GM18868 (cell line): ENCODE measurements at regions not wholly inside any gene's neighbourhood (a gene's known extent, or its start where the extent isn't known, plus 50 kb on each side); places are given as distances from the start of the nearest gene placed in this dataset.
"Not testable (repeated sequence)": the region's sequence is repeated elsewhere in the genome, so short reads cannot be mapped to it uniquely, and the experiment has no call there.

Experiments
- ATAC-seq: cut with Tn5 transposase; IDR thresholded peaks from one replicate; pipeline ENCODE4 v1.9.1; 2021; ENCODE audit warnings: mild to moderate bottlenecking, moderate library complexity; ENCODE audit not compliant: unreplicated experiment

DNA sequence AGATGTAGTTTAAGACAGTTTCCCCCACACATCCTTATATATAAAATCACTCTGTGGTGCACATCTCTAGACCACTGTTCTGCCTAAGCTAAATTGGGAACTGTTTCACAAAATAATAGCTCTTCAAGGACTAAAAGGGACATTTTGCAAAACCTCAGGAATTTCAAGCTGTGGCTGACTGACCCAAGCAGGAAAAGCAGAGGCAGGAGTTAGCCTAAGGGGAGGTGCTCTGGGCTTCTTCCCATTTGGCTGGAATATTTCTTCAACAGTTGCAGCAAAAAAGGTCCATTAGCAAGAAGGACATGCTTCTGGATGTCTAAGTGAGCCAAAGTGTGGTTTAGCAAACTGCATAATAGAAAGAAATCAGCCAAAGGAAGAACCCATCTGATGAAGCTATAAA, 551.2 kb upstream of the ANKRD30A start:
- no peak for ATAC-seq

DNA sequence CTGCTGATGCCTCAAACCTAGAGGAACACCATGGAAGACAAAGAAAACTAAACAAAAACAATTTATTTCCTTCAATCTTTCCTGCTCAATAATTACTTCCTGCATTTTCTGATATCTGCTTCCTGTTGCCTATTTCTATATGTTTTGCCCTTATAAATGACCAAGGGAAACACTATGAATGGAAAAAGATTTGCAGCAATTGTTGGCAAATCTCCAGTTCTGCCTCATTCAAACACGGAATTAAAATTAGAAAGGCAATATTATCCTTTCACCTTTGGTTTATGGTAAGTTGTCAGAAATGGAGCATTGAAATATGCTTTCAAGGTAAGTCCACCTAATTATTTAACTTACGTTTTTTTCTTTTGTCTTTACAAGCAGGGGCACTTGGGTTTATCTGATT, 552.2 kb upstream of the ANKRD30A start:
- ATAC-seq: no peak

DNA sequence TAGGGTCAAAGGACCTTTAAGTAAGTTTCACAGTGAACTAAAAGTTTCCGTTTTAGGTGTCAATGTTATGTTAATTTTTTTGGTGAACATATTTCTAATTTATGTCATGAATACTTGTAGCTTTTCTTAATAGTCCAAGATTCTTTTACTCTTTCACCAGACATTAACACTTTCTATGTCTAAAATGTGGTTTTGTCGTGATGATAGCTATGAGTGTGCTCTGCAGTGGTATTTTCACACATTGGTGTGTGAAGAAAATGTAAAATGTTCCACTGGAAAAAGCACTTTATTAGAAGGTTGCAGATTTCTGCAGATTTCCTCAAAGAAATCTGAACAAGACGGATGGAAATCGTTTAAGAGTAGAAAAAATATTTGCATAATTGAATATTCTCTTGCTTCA, 561.0 kb upstream of the ANKRD30A start:
- no peak for ATAC-seq

DNA sequence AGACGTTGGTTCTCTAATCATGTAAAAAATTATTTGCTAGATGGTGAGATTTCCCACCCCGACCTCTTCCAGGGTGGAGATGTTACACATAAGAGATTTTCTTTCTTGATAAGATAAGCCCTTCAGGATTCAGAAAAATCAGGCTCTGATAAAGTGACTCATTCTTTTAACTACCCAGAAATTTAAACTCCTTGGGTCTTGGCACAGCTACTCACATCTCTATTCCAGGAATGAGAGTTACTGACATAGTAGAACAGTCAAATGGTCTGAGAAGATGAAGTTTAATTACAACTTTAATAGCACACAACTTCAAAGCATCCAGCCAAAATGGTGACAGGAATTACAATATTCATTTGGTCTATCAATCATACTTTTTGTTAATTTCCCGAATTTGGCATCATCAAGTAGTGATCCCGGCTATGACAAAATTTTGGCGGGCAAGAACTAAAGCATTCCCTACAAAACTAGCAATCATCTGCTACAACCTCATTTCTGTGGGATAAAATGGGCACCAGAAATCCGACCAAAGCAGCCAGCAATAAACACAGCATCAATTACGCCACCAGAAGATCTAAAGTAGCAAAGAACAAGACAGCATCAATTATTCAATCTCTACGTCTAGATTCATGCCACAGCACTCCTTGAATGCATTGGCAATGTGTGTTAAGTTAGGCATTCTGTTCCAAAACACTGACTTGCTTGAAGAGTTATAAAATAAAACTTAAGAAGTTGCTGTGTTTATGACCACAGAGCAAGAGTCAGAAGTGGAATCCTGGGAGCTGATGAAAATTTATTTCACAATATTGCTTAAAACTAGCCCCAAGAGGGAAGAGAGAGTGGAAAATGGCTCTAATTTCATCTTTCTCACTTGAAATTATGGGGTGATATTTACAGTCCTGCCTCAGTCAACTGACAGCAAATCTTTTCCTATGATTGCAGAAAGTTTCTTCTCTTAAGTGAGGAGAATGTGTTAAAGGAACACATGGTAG, 565.7 kb upstream of the ANKRD30A start:
- ATAC-seq: no peak

DNA sequence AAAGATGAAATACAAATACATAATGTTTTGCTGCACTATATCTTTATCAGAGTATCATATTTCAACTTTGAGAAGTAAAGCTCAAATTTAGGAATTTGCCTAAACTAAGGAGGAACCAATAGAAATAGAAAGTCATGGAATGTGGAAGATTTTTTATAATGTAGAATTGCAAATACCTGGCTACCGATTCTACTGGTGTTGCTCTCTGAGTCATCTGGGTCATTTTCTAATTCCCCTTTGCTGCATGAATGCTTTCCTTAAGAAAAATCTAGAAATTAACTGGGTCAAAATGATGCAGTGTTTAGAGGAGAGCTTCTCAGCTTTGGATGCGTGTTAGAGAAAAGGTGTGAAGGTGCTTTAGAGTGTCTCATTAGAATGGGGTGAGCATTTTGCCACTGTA, 568.9 kb upstream of the ANKRD30A start:
- ATAC-seq: no peak

DNA sequence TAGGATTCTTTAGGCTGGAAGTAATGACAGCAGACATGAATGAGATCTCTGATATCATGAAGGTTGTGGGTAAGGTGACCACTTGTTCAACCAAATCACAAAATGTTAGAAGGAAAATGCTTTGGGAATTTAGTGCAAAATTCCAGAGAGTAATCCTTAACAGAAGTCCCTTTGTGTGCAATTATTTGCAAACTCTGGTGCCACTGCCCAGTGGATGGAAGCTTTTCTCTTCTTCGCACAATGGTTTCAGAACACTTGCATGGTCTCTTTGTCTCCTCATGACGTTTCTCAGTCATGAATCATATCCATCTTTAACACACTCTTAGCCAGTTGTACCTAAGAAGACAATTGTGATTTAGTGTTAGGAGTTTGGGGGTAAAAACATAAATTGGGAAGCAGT, 570.4 kb upstream of the ANKRD30A start:
- ATAC-seq: no peak

DNA sequence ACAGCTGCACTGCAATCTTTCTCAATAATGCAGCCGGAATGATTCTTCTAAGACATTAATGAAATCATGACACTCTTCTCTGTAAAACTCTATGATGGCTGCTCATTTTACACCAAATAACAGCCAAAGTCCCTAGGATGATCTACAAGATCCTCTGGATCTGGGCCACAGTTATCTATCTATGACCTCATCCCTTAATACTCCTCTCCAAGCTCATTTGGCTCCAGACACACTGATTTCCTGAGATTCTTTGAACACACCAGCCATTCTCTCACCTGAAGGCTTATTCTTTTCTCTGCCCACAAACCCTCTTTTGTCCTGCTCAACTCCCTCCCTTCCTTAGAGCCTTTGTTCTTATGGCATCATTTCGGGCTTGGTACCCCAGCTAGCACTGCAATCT, 577.4 kb upstream of the ANKRD30A start:
- ATAC-seq: no peak

DNA sequence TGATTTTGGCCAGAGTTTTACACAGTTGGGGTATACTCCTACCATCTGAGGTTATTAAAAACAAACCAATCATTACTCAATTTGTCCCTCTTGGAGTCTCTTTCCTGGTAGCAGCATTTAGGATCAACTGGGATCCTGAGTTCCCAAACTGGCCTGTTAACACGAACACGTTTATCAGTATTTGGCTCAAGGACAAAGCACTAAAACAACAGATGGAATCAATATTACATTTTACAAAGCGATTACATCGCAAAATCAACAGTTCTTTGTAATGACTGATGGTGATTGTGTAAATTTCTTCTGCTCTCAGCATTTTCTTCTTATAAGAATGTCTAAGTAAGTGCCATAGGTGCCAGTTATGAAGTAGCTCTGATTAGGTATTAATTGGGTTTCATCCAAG, 582.9 kb upstream of the ANKRD30A start:
- ATAC-seq: no peak

DNA sequence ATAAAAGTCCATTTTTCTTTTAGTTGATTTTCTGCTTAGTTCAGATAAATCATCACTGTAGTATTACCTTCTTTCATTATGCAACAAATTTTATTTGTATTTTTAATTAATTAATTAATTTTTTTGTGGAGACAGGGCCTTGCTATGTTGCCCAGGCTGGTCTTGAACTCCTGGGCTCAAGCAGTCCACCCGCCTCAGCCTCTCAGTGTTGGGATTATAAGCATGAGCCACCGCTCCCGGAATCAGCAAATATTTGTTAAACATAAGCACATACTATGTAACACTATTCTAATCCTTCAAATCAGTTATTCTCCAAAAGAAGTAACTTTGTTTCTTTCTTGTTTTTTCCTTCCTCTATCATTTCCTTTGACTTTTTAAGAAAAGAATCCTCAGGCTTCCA, 584.8 kb upstream of the ANKRD30A start:
- no peak for ATAC-seq

DNA sequence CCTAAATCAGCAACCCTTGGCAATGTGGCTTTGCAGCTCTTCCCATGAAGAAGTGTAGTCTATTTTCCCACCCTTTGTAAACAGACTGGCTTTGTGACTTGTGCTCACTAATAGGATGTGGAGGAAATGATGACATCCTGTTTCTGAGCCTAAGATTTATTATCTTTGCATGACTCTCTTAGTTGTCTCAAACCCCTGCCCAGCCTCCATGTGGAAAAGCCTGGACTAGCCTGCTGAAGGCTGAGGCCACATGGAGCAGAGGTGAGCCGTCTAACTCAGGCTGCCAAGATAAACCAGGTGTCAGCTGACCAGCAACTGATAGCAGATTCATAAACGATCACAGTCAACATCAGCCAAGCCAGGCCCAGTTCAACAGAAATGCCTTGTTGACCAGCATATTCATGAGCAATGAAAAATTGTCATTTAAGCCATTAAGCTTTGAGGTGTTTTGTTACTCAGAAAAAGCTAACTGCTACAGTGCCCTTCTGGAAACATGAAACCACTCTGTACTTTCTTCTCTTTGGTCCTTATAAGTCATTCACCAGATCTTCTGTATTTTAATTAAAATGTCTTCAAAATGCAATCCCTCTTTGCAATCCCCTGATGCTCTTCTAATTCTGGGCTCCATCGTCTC, 586.3 kb upstream of the ANKRD30A start:
- ATAC-seq: no peak

DNA sequence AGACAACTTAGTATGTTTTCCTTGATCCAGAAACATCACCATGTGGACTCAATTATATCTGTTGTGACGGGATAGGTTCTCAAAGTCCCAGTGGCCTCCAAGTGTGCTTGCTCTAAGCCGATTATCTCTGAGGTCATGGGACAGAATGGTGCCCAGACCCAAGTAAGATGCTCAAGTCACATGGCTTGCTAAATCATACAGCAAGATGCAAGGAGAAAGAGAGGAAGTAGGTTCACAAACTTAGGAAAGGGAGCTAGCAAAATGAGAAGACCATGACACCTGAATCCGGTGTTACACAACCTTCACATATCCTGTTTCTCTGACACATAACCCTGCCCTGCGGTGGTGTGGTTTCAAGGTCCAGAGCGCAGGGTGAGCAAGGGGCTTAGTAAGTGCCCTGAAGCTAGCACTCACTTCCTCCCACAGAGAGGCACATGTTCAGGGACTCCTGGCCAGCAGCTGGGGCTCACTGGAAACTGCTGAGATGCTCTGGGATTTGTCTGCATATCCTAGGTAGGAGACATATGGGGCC, 590.9 kb upstream of the ANKRD30A start:
- ATAC-seq: peak; percentile 96

DNA sequence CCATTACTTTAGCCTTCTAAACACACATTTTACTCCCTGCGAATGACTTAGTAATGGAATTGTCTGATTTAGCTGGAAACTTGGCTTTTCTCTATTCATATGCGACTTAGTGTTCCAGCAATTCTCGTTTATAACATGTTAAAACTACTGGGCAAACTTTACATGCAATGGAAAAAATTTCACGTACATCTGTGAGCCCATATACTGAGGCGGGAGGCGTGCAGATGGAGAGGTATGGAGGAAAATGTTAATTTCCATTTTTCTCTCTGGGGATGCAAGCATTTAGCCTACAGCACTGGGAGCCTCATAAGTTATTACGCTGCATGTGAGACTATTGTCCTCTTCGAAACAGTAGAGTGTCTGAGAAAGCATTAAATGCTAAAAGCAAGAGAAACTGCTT, 591.5 kb upstream of the ANKRD30A start:
- ATAC-seq: no peak

DNA sequence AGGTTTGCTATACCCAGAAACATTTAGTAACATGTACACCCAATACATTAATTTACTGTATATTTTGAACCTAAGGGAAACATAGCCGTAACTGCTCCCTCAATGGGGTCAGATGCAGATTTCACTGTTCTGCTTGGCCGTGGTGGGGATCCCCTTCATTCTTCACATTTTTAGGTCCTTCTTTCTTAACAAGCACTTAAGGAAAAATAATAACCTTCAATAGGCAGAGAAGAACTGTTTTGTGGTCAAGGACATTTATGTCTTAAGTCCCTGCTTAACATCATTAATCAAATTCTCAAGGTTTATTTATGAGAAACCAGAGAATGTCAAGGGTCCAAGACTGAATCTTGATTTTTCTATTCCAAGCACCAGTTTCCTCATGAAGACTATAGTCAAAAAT, 592.1 kb upstream of the ANKRD30A start:
- ATAC-seq: no peak

DNA sequence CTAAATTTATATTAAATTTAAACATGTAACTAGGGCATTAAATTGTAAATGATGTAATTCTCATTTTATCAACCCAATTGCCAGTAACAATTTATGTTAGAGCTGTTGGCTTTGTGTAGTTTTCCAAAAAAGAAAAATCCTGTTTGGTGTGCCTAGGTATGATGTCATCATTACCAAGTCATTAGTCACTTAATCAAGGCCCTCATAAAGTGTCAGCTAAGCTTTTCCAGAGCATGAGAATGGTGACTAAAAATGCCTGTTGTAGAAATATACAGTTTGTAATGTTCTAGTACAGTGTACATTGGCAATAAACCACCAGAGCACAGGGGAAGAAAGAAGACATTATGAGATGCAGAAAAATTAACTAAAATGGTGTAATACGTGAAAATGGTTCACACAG, 593.8 kb upstream of the ANKRD30A start:
- ATAC-seq: no peak

DNA sequence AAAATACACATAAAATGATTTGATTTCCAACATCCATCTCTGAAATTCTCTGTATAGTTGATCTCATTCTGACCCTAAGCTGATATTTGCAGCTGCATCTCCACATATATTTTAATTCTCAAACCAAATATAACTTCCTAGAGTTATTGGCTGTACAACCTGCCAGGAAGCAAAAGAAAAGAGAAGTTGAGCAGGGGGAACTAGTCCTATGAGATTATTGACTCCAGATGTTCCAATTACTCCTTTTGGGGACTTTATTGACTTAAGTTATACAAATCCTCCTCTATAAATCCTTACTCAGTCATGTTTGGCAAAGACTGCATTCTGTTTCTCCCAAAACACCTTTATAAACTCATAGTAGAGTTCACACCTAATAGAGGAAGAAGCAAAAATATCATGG, 599.4 kb upstream of the ANKRD30A start:
- no peak for ATAC-seq

DNA sequence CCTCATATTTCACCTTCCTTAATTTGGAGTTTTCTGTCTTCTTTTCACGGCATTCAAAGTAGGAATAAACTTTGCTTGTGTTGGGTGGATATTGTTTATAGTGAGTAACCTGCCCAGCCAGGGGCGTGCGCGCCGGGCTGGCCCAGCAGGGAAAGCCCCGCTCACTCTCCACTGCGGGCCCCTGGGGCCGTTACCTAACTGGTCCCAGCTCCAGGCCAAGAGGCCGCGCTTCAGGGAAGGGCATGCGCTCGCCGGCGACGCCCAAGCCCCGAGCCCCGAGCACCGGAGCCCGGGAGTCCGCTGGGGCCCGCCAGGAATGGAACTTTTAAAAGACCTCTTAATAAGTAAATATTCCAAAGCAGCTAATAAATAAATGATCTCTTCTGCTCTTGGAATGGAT, 601.3 kb upstream of the ANKRD30A start:
- not testable (repeated sequence) for ATAC-seq

DNA sequence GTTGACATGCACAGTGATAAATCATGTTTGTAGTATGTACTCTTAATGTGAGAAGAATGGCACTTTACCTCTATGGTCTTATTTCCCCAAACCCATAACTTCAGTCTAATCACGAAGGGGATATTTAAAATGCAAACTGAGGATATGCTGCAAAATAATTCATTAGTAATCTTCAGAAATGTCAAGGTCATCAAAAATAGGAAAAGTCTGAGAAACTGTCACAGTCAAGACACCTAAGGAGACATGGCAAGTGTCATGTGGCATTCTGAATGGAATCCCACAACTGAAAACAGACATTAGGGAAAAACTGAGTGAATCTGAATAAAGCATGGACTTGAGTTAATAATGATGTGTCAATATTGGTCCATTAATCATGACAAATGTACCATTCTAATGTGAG, 605.5 kb upstream of the ANKRD30A start:
- no peak for ATAC-seq

DNA sequence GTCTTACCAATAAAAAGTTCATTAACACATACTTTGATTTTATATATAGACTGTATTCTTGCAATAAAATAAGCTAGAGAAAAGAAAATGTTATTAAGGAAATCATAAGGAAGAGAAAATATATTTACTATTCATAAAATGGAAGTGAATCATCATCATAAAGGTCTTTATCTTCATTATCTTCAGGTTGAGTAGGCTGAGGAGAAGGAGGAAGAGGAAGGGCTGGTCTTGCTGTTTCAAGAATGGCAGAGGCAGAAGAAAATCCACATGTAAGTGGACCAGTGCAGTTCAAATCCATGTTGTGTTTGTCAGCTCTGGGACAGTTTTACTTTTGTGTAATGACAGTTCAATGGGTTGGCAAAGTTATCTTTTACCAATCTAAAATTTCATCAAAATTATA, 609.1 kb upstream of the ANKRD30A start:
- no peak for ATAC-seq

DNA sequence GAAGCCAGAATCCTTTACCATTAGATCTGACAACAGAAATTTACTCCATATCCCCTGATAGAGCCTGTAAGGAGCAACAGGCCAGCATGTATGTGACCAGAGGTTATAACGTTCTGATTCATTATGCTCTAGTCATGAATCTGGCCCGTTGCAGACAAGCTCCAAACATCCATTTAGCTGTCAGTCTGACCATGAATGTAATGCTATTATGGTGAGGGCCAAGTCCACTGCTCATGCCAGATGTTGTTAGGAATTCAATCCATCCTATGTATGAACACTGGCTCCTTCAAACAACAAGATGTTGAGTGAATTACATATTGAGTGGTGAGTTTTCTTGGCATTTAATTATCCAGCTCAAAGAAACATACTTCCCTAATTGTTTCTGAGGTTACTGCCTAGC, 610.1 kb upstream of the ANKRD30A start:
- no peak for ATAC-seq

DNA sequence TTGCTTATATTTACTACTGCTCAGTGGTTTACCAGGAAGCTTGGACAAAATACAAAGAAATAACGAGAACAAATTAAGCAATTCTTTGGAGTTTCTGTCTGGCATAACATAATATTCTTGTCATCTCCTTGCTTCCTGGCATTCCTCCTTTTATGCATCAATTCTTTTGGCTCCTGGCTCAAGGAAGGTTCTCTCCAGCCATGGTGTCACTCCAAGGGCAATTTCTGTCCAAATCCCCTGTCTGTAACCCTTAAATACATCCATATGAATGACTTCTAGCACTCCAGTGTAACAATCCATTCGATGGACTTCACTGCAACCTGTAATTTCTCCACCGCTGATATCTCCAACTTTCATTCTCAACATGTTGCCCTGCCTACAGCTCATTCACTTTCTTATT, 617.7 kb upstream of the ANKRD30A start:
- ATAC-seq: no peak

DNA sequence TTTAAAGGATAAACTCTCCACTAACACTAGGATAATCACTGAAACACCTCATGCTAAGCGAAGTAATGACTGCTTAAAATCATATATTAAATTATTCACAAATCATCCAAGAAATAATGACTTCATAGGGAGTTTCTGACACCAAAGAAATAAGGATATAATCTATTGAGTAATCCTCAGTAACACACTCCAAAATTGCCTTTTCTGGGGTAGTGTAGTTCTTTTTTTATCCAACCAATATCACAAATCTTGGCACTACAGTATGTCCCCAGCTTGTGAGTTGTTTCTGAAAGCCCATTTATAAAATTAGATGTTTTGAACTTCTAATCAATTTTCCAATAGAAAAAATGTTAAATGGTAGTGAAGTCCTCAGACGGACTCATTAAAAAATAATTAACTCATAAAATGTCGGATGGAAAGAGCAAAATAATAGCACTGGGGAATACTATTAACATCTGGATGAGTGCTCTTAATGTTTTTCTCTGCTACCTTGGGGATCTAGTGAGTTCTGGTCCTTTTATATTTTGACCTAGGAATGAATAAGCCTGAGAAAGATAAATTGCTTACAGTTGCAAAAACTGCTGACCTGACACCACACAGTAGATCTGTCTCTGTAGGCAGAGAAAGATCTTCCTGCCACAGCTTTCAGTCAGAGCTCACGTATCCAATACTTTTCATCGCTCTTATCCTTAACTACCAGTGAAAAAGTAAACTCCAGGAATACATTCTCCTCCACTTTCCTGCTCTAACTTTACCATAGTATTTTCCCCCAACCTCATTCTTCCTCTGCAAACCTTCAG, 618.5 kb upstream of the ANKRD30A start:
- ATAC-seq: no peak
